Suprapubic skin (tissue), 4 donors: ENCODE measurements at regions not wholly inside any gene's neighbourhood (a gene's known extent, or its start where the extent isn't known, plus 50 kb on each side); places are given as distances from the start of the nearest gene placed in this dataset.

Source experiments
- DNase-seq, 2 donors: peaks; one replicate each; pipeline ENCODE4 v3.0.0-alpha.2; 2019; ENCODE audit warnings: low spot score in 2 of 2
- H3K27ac ChIP-seq: fragments of 200-600 bp; sonication (generic); one replicate; pipeline ENCODE4 v1.5.1; 2019
- H3K27me3 ChIP-seq: fragments of 200-600 bp; sonication (generic); one replicate; pipeline ENCODE4 v1.5.1; 2019
- H3K36me3 ChIP-seq: fragments of 200-600 bp; sonication (generic); one replicate; pipeline ENCODE4 v1.5.1; 2019
- H3K4me1 ChIP-seq: fragments of 200-600 bp; sonication (generic); one replicate; pipeline ENCODE4 v1.5.1; 2019
- H3K4me3 ChIP-seq: fragments of 200-600 bp; sonication (generic); one replicate; pipeline ENCODE4 v1.5.1; 2019; ENCODE audit warnings: mild to moderate bottlenecking
- H3K9me3 ChIP-seq: fragments of 200-600 bp; sonication (generic); one replicate; pipeline ENCODE4 v1.5.1; 2019
- CTCF ChIP-seq, 2 donors: fragments of 200-600 bp in 1 of 2; fragments of 450-650 bp in 1 of 2; sonication (generic) in 1 of 2; IDR thresholded peaks; one replicate each; pipeline ENCODE4 v1.5.1; 2016 to 2019; ENCODE audit warnings: antibody characterized with exemption in 2 of 2, mild to moderate bottlenecking in 1 of 2, moderate library complexity in 1 of 2
- EP300 ChIP-seq: sonication (generic); formaldehyde crosslinking; IDR thresholded peaks from one replicate; pipeline ENCODE4 v1.6.1; 2017; ENCODE audit warnings: antibody characterized with exemption
- POLR2A ChIP-seq, 2 donors: fragments of 450-650 bp; IDR thresholded peaks; one replicate each; pipeline ENCODE4 v1.6.1; 2017; ENCODE audit warnings: antibody characterized with exemption in 2 of 2, mild to moderate bottlenecking in 2 of 2, moderate library complexity in 2 of 2
- POLR2AphosphoS5 ChIP-seq, 3 donors: sonication (generic); formaldehyde crosslinking; IDR thresholded peaks; one replicate each; pipeline ENCODE4 v1.6.1; 2017; ENCODE audit warnings: antibody characterized with exemption in 3 of 3
- WGBS: methylation state at CpG from one replicate; pipeline ENCODE4 v1.1.5; 2018; 5-methylcytosine and 5-hydroxymethylcytosine counted together

DNA sequence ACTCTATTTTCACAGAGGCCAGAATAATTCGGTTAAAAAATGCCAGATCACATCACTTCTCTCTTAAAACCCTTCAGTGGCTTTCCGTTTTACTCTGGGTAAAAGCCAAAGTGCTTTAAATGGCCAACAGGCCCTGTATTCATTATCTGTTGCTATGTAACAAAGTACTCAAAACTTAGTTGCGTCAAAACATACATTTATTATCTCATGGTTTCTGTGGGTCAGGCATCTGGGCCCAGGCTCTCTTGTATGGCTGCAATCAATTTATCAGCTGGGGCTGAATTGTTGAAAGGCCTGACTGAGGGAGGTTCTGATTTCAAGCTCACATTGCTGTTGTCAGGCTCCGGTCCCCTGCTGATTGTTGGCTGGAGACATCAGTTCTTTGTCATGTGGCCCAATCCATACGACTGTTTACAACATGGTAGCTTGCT is 72.7 kb upstream of the H2AZ1 start:
- Histone ChIP-seq H3K4me3 (no peak overlapping the region), H3K27me3 (no peaks in the 10 kb centered on the region), H3K4me1 (no peaks in the 10 kb centered on the region), H3K36me3 (no peaks in the 10 kb centered on the region), H3K27ac (no peak overlapping the region), H3K9me3 (no peaks in the 10 kb centered on the region)
- TF ChIP-seq CTCF (IDR thresholded peaks at IDR 0.05), result no peak
- TF ChIP-seq EP300, result no peak
- TF ChIP-seq POLR2AphosphoS5 (IDR thresholded peaks at IDR 0.05), result no peak
- no peak for TF ChIP-seq POLR2A (IDR thresholded peaks at IDR 0.05)
- WGBS, result 44% methylated on average over 5 of the region's 5 CpGs
- DNase-seq, result no peak

DNA sequence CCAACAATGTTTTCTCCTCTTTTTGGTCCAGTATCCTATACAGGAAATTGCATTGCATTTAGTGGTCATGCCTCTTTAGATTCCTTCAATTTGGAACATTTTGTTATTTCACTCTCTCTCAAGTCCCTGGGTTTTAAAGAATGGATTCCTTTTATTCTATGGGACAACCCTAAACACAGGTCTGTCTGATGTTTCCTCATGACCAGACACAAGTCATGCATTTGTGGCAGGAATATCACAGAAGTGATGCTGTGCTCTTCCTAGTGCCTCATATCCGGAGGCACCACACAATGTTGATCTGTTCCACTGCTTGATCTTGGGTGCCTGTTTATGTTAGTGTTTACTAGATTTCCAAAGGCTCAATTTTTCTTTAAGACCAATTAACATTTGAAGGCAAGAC is 69.7 kb upstream of the H2AZ1 start:
- no peak for TF ChIP-seq POLR2AphosphoS5 (IDR thresholded peaks at IDR 0.05)
- TF ChIP-seq POLR2A (IDR thresholded peaks at IDR 0.05), result no peak
- TF ChIP-seq EP300, result no peak
- TF ChIP-seq CTCF (IDR thresholded peaks at IDR 0.05), result no peak
- no peak overlapping the region for H3K4me3 ChIP-seq
- DNase-seq, result no peak
- no peaks in the 10 kb centered on the region for H3K9me3 ChIP-seq
- no peak overlapping the region for H3K27ac ChIP-seq
- H3K27me3 ChIP-seq, result no peaks in the 10 kb centered on the region
- no peaks in the 10 kb centered on the region for H3K36me3 ChIP-seq
- 89% methylated on average over 1 of the region's 1 CpG for WGBS
- no peaks in the 10 kb centered on the region for H3K4me1 ChIP-seq

GRCh38 chr4:100017637-100018310 is 67.7 kb upstream of the H2AZ1 start:
- 62% methylated on average over 3 of the region's 3 CpGs for WGBS
- TF ChIP-seq CTCF (IDR thresholded peaks at IDR 0.05) (no peak), POLR2AphosphoS5 (IDR thresholded peaks at IDR 0.05) (no peak), EP300 (no peak), POLR2A (IDR thresholded peaks at IDR 0.05) (no peak)
- H3K4me1 ChIP-seq, result no peaks in the 10 kb centered on the region
- DNase-seq, result no peak
- H3K27me3 ChIP-seq, result no peaks in the 10 kb centered on the region
- no peaks in the 10 kb centered on the region for H3K9me3 ChIP-seq
- no peak overlapping the region for H3K4me3 ChIP-seq
- H3K36me3 ChIP-seq, result no peaks in the 10 kb centered on the region
- no peak overlapping the region for H3K27ac ChIP-seq

- H3K9me3 ChIP-seq, result no peaks in the 10 kb centered on the region
- H3K27me3 ChIP-seq, result no peaks in the 10 kb centered on the region
- no peak for DNase-seq
- H3K4me1 ChIP-seq, result no peaks in the 10 kb centered on the region
- no peaks in the 10 kb centered on the region for H3K36me3 ChIP-seq
- H3K27ac ChIP-seq, result no peak overlapping the region
- H3K4me3 ChIP-seq, result no peak overlapping the region
- TF ChIP-seq POLR2AphosphoS5 (IDR thresholded peaks at IDR 0.05) (no peak), EP300 (no peak), CTCF (IDR thresholded peaks at IDR 0.05) (no peak), POLR2A (IDR thresholded peaks at IDR 0.05) (no peak)
- WGBS, result 84% methylated on average over 3 of the region's 3 CpGs
Measured at GRCh38 chr4:100016191-100016590, 66.1 kb upstream of the H2AZ1 start.

DNA sequence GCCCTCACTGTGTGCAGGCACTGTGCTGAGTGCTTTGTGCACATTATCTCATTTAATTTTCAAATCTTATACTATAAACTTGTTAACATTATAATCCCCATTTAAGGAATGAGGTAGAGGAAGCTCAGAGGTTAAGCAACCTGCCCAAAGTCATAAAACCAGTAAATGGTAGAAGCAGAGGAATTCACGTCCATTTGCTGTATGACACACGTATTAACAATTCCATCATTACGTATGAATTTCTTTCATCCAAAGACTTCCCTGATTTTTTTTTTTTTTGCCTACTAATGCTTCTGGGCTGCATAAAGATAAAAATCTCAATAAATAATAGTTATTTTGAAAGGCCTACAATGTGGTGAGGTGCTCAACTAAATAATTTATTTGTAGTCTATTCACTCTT is 64.5 kb upstream of the H2AZ1 start:
- no peak for DNase-seq
- TF ChIP-seq EP300 (no peak), POLR2A (IDR thresholded peaks at IDR 0.05) (no peak), POLR2AphosphoS5 (IDR thresholded peaks at IDR 0.05) (no peak), CTCF (IDR thresholded peaks at IDR 0.05) (no peak)
- Histone ChIP-seq H3K36me3 (no peaks in the 10 kb centered on the region), H3K9me3 (no peaks in the 10 kb centered on the region), H3K4me1 (no peaks in the 10 kb centered on the region), H3K27me3 (no peaks in the 10 kb centered on the region), H3K27ac (no peak overlapping the region), H3K4me3 (no peak overlapping the region)
- WGBS, result 90% methylated on average over 3 of the region's 3 CpGs
